ENCODE measurements at regions not wholly inside any gene's neighbourhood (a gene's known extent, or its start where the extent isn't known, plus 50 kb on each side); places are given as distances from the start of the nearest gene placed in this dataset.

- CTCF ChIA-PET (ENCODE audit: partially characterized antibody), result interaction anchor here (0.6 to 1.1 kb wide), 3 partner anchors 11 to 414 kb away, joined by 3 read pairs; no protein-coding TSS in a partner anchor
Measured at GRCh38 chr3:107992976-107993684, 97.7 kb downstream of the CD47 start.

More at GRCh38 chr3:107992976-107993684, 97.7 kb downstream of the CD47 start:
- FAIRE-seq (no peak), DNase-seq (ENCODE audit: low read depth in 1 of 2, low spot score in 2 of 2) (no peak)
- H3K56ac ChIP-seq (replicated peaks; ENCODE audit: insufficient read length, low read depth, low read length), result no peak overlapping the region
- no peaks in the 10 kb centered on the region for H3K23me2 ChIP-seq (ENCODE audit: low read depth, low read length)
- H3K36me3 ChIP-seq (ENCODE audit: control insufficient read depth in 2 of 4, insufficient read depth in 4 of 4, low read length in 3 of 4), result no peaks in the 10 kb centered on the region
- no peaks in the 10 kb centered on the region for H3K79me1 ChIP-seq (ENCODE audit: low read depth, low read length)
- H3K4me1 ChIP-seq (replicated peaks in 1 of 4; ENCODE audit: control insufficient read depth in 3 of 4, insufficient read depth in 4 of 4, low read length in 3 of 4), result peaks cover 0 to 2% (median 0%) of the 10 kb centered on the region in 4 experiments; a peak in 1 of 7 replicates
- H3K14ac ChIP-seq (ENCODE audit: insufficient read length), result no peak overlapping the region
- H2AFZ ChIP-seq (ENCODE audit: low read length), result no peak overlapping the region
- H4K91ac ChIP-seq (replicated peaks; ENCODE audit: insufficient read length, low read length), result no peak overlapping the region
- TF ChIP-seq RXRA (IDR thresholded peaks at IDR 0.05; ENCODE audit: insufficient read depth, low read depth, low read length), result no peak
- no peak for TF ChIP-seq GABPA (IDR thresholded peaks at IDR 0.05; ENCODE audit: borderline replicate concordance, insufficient read depth, low read length)
- TF ChIP-seq SP2 (IDR thresholded peaks at IDR 0.05; ENCODE audit: low read length), result no peak
- peak; percentile 47; the same call in 1 of the 2 replicates for TF ChIP-seq MAFK (IDR thresholded peaks at IDR 0.05; ENCODE audit: low read depth, low read length)
- TF ChIP-seq BACH1 (IDR thresholded peaks at IDR 0.05; ENCODE audit: low read length), result no peak
- POLR2A ChIA-PET (ENCODE audit: partially characterized antibody), result interaction anchor here (1.1 kb wide), 1 partner anchor 23 kb away, joined by 3 read pairs; no protein-coding TSS in a partner anchor
- H2BK15ac ChIP-seq (ENCODE audit: low read length), result no peak overlapping the region
- H3K9me3 ChIP-seq (ENCODE audit: insufficient read depth in 2 of 2, low read depth in 1 of 2, low read length in 1 of 2), result no peaks in the 10 kb centered on the region
- no peak overlapping the region for H2AK5ac ChIP-seq (ENCODE audit: low read depth, low read length)
- H3K23ac ChIP-seq (ENCODE audit: insufficient read length), result no peak overlapping the region
- WGBS, 2 experiments (ENCODE audit: extremely low coverage in 1 of 2, insufficient coverage in 1 of 2, insufficient read length in 1 of 2, insufficient replicate concordance in 2 of 2, low coverage in 1 of 2, low lambda C conversion rate in 2 of 2, missing lambda C conversion rate in 1 of 2), result 87% methylated on average over 9 of the region's 9 CpGs; no CpG with 5 or more reads in 1 of the 2 experiments
- H4K8ac ChIP-seq (ENCODE audit: extremely low read depth, insufficient read depth, low read length), result no peak overlapping the region
- no peak overlapping the region for H3K27ac ChIP-seq (ENCODE audit: low read depth, low read length)
- no peak overlapping the region for H4K5ac ChIP-seq (ENCODE audit: insufficient read length, low read depth, low read length)
- H3K79me2 ChIP-seq (ENCODE audit: control insufficient read depth in 1 of 2, insufficient read depth in 2 of 2, low read length in 2 of 2), result no peaks in the 10 kb centered on the region
- H2BK5ac ChIP-seq (ENCODE audit: low read depth, low read length), result no peak overlapping the region
- no peak overlapping the region for H2BK20ac ChIP-seq (ENCODE audit: low read length)
- H2BK120ac ChIP-seq (replicated peaks; ENCODE audit: low read depth, low read length), result no peak overlapping the region
- H3K4ac ChIP-seq (replicated peaks; ENCODE audit: insufficient read length, low read depth, low read length), result no peak overlapping the region
- no peaks in the 10 kb centered on the region for H4K20me1 ChIP-seq (replicated peaks in 1 of 2; ENCODE audit: control insufficient read depth in 1 of 2, insufficient read depth in 2 of 2, low read length in 2 of 2)
- no peak overlapping the region for H3K18ac ChIP-seq (ENCODE audit: extremely low read depth, low read length)
- H3K4me3 ChIP-seq (ENCODE audit: extremely low read depth in 1 of 4, insufficient read depth in 2 of 4, low read depth in 3 of 4, low read length in 4 of 4), result no peak overlapping the region
- H3K9ac ChIP-seq (replicated peaks in 1 of 4; ENCODE audit: extremely low read depth in 1 of 4, low read depth in 3 of 4, low read length in 3 of 4), result no peak overlapping the region
- H3K27me3 ChIP-seq (replicated peaks in 1 of 4; ENCODE audit: control insufficient read depth in 3 of 4, extremely low read depth in 1 of 4, insufficient read depth in 3 of 4, low read length in 3 of 4), result no peaks in the 10 kb centered on the region
- no peak overlapping the region for H3K4me2 ChIP-seq (ENCODE audit: insufficient read depth in 1 of 2, low read depth in 2 of 2, low read length in 2 of 2)
- H2BK12ac ChIP-seq (ENCODE audit: low read depth, low read length), result no peak overlapping the region
